Neural progenitor cell (in vitro differentiated cells): ENCODE measurements at regions not wholly inside any gene's neighbourhood (a gene's known extent, or its start where the extent isn't known, plus 50 kb on each side); places are given as distances from the start of the nearest gene placed in this dataset.
"Not testable (repeated sequence)": the region's sequence is repeated elsewhere in the genome, so short reads cannot be mapped to it uniquely, and the experiment has no call there.

Source experiments
- DNase-seq: peaks from one replicate; pipeline ENCODE4 v3.0.0-alpha.2; 2016; ENCODE audit warnings: low spot score
- H2AFZ ChIP-seq: fragments of 200-600 bp; sonication (generic); replicated peaks from 2 replicates; pipeline ENCODE4 v1.6.1; 2016; ENCODE audit warnings: antibody characterized with exemption
- H3F3A ChIP-seq: fragments of 200-600 bp; sonication (generic); 2 replicates; pipeline ENCODE4 v1.6.1; 2016; ENCODE audit warnings: antibody characterized with exemption, low read depth
- H3K27ac ChIP-seq: fragments of 200-600 bp; sonication (generic); 2 replicates; pipeline ENCODE4 v1.5.1; 2016; ENCODE audit warnings: mild to moderate bottlenecking
- H3K27me3 ChIP-seq: fragments of 200-600 bp; sonication (generic); 2 replicates; pipeline ENCODE4 v1.6.1; 2016; ENCODE audit warnings: mild to moderate bottlenecking, moderate library complexity
- H3K36me3 ChIP-seq: fragments of 200-600 bp; sonication (generic); 2 replicates; pipeline ENCODE4 v1.5.1; 2016
- H3K4me1 ChIP-seq: fragments of 200-600 bp; sonication (generic); 2 replicates; pipeline ENCODE4 v1.6.1; 2016; ENCODE audit warnings: mixed run types
- H3K4me2 ChIP-seq: fragments of 200-600 bp; sonication (generic); 2 replicates; pipeline ENCODE4 v1.6.1; 2016
- H3K4me3 ChIP-seq: fragments of 200-600 bp; sonication (generic); 2 replicates; pipeline ENCODE4 v1.5.1; 2016
- H3K79me2 ChIP-seq: fragments of 200-600 bp; sonication (generic); 2 replicates; pipeline ENCODE4 v1.6.1; 2016; ENCODE audit warnings: low read depth
- H3K9ac ChIP-seq: fragments of 200-600 bp; sonication (generic); 2 replicates; pipeline ENCODE4 v1.6.1; 2016
- H3K9me3 ChIP-seq: fragments of 200-600 bp; sonication (generic); 2 replicates; pipeline ENCODE4 v1.5.1; 2016; ENCODE audit warnings: low read depth
- H4K20me1 ChIP-seq: fragments of 200-600 bp; sonication (generic); 2 replicates; pipeline ENCODE4 v1.6.1; 2016; ENCODE audit warnings: low read depth
- H3K27ac Mint-ChIP-seq: 3 replicates; pipeline ENCODE4 v1.8.0; 2021; ENCODE audit warnings: mixed read lengths
- H3K27me3 Mint-ChIP-seq: 2 replicates; pipeline ENCODE4 v1.8.0; 2022; ENCODE audit warnings: low read depth, mild to moderate bottlenecking, inconsistent platforms, moderate library complexity, mixed read lengths; ENCODE audit not compliant: insufficient read depth
- H3K36me3 Mint-ChIP-seq: 3 replicates; pipeline ENCODE4 v1.8.0; 2021; ENCODE audit warnings: mixed read lengths
- H3K4me1 Mint-ChIP-seq: 3 replicates; pipeline ENCODE4 v1.8.0; 2021; ENCODE audit warnings: mixed read lengths
- H3K4me3 Mint-ChIP-seq: 3 replicates; pipeline ENCODE4 v1.8.0; 2021; ENCODE audit warnings: mild to moderate bottlenecking, moderate library complexity, mixed read lengths
- H3K9me3 Mint-ChIP-seq: 3 replicates; pipeline ENCODE4 v1.8.0; 2020; ENCODE audit warnings: mixed read lengths
- EZH2 ChIP-seq: fragments of 200-600 bp; sonication (generic); IDR thresholded peaks from 2 replicates; pipeline ENCODE4 v1.6.1; 2017; ENCODE audit warnings: antibody characterized with exemption, mild to moderate bottlenecking, moderate library complexity
- EZH2phosphoT487 ChIP-seq: fragments of 200-600 bp; sonication (generic); IDR thresholded peaks from 2 replicates; pipeline ENCODE4 v1.6.1; 2017; ENCODE audit warnings: antibody characterized with exemption
- TF ChIP-seq, protein P1 (sequence below): fragments of 200-600 bp; sonication (generic); IDR thresholded peaks from 2 replicates; pipeline ENCODE4 v1.5.1; 2017; ENCODE audit warnings: antibody characterized with exemption, mild to moderate bottlenecking

DNA sequence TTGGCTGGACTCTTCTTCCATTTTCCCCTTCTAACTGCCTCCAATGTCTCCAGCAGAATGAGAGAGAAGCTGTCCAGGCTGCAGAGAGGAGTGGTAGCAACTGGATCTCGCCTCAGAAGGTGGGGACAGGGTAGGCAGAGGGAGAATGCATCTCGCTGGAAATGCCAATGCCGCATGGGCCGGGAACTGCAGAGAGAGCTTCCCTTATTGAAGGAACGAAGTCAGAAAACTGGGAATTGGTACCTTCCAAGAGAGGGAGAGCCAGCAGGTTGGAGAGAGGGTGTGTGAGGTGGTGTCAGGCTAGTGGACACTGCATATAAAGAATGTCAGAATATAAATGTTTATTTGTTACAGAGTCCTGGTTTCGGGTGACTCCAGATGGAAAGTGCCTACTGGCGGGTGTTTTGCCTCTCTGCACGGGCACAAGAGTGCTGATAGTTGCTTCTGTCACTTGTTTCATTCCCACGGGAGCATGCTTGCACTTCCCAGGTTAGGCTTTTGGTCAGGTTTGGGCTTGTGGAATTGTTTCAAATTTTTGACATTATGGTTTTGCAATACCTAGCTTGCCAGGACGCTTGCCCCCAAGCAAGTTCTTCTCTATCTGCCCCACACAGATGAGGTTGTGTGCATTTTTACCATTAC, 156.8 kb upstream of the STS start:
- Mint-ChIP-seq H3K4me1 (no peaks in the 10 kb centered on the region), H3K4me3 (no peak overlapping the region), H3K36me3 (peaks cover 5% of the 10 kb centered on the region), H3K9me3 (peaks cover 9% of the 10 kb centered on the region), H3K27ac (no peak overlapping the region), H3K27me3 (no peaks in the 10 kb centered on the region)
- Histone ChIP-seq H3K36me3 (no peaks in the 10 kb centered on the region), H3K4me2 (no peak overlapping the region), H3K79me2 (no peaks in the 10 kb centered on the region), H3K27me3 (no peaks in the 10 kb centered on the region), H3K9me3 (no peaks in the 10 kb centered on the region), H3K4me3 (no peak overlapping the region), H3F3A (no peaks in the 10 kb centered on the region), H2AFZ (no peak overlapping the region), H3K4me1 (no peaks in the 10 kb centered on the region), H3K9ac (no peak overlapping the region), H4K20me1 (no peaks in the 10 kb centered on the region), H3K27ac (no peak overlapping the region)
- no peak for TF ChIP-seq EZH2phosphoT487
- TF ChIP-seq, protein P1, sequence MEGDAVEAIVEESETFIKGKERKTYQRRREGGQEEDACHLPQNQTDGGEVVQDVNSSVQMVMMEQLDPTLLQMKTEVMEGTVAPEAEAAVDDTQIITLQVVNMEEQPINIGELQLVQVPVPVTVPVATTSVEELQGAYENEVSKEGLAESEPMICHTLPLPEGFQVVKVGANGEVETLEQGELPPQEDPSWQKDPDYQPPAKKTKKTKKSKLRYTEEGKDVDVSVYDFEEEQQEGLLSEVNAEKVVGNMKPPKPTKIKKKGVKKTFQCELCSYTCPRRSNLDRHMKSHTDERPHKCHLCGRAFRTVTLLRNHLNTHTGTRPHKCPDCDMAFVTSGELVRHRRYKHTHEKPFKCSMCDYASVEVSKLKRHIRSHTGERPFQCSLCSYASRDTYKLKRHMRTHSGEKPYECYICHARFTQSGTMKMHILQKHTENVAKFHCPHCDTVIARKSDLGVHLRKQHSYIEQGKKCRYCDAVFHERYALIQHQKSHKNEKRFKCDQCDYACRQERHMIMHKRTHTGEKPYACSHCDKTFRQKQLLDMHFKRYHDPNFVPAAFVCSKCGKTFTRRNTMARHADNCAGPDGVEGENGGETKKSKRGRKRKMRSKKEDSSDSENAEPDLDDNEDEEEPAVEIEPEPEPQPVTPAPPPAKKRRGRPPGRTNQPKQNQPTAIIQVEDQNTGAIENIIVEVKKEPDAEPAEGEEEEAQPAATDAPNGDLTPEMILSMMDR = no peak
- no peak for TF ChIP-seq EZH2
- DNase-seq = no peak

DNA sequence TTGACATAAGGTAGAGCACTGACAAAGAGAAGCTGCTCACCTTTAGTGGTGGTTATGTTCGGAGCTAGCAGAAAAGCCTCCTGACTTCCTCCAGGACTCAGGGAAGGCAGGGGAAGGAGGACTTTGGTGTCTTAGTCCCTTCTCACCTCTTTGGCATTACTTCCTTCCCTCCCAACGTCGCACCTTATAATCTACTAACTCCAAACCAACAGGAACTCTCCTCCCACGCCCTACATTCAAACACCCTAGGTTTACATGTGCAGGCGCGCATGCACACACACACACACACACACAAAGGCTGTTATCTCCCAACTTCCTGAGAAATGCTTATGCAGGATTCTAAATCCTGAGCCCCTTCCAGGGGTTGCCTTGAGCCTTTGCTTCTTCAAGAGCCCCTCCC, 157.7 kb upstream of the STS start:
- no peaks in the 10 kb centered on the region for H3K9me3 ChIP-seq
- H3K9me3 Mint-ChIP-seq = peaks cover 6% of the 10 kb centered on the region
- no peaks in the 10 kb centered on the region for H3K27me3 ChIP-seq
- no peaks in the 10 kb centered on the region for H3F3A ChIP-seq
- TF ChIP-seq, protein P1 = no peak
- TF ChIP-seq EZH2phosphoT487 (no peak), EZH2 (no peak)
- no peak overlapping the region for H3K4me3 Mint-ChIP-seq
- no peaks in the 10 kb centered on the region for H3K4me1 Mint-ChIP-seq
- H3K27ac Mint-ChIP-seq = no peak overlapping the region
- H2AFZ ChIP-seq = no peak overlapping the region
- no peak overlapping the region for H3K4me3 ChIP-seq
- H3K79me2 ChIP-seq = no peaks in the 10 kb centered on the region
- H3K4me2 ChIP-seq = no peak overlapping the region
- no peak overlapping the region for H3K9ac ChIP-seq
- H3K36me3 ChIP-seq = no peaks in the 10 kb centered on the region
- no peaks in the 10 kb centered on the region for H4K20me1 ChIP-seq
- no peaks in the 10 kb centered on the region for H3K27me3 Mint-ChIP-seq
- peaks cover 5% of the 10 kb centered on the region for H3K36me3 Mint-ChIP-seq
- H3K4me1 ChIP-seq = no peaks in the 10 kb centered on the region
- H3K27ac ChIP-seq = no peak overlapping the region
- DNase-seq = no peak

DNA sequence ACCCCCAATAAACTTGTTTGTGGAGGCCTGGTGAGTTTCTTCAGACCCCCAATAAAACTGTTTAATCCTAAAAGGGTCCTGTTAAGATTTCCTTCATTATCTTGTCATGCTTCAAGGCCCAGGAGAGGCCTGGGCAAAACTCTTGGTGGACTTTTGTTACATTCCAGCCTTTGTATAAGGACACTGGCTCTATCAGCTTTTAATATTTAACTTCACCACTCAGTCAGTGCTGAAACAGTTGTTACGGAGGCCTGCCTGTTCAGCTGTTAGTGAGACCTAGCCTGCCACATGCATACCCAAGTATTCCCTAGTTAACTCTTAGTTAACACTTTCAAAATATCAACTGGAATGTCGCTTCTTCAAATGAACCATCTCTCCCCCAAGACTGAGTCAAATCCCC, 158.8 kb upstream of the STS start:
- not testable (repeated sequence) for H3K36me3 Mint-ChIP-seq, H3K27ac ChIP-seq, H3K27me3 Mint-ChIP-seq, H4K20me1 ChIP-seq, H3F3A ChIP-seq, H3K4me3 ChIP-seq, H3K36me3 ChIP-seq, H3K9me3 Mint-ChIP-seq, H2AFZ ChIP-seq, H3K79me2 ChIP-seq, H3K4me1 Mint-ChIP-seq, H3K4me3 Mint-ChIP-seq, H3K27me3 ChIP-seq, H3K9me3 ChIP-seq, H3K9ac ChIP-seq, H3K4me1 ChIP-seq, H3K4me2 ChIP-seq, DNase-seq, H3K27ac Mint-ChIP-seq

DNA sequence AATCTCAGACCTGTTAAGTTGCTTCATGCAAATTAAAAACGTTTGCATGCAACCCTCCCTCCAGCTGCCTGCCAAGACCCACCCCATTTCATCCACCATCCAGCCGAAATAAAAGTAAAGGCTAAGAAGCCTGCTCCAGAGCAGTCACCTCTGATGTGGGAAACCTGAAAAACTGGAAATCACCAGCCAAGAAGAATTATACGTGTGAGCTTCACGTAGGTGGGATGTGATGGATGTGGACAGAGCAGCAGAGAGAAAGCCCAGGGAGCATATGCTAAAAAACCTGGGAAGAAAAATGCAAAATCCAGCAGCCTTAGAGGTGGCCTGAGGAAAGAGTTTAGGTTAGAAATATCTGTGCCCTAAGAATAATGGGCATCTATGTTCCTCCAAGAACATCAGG, 160.6 kb upstream of the STS start:
- Histone ChIP-seq H3K9ac (no peak overlapping the region), H3K36me3 (no peaks in the 10 kb centered on the region), H4K20me1 (no peaks in the 10 kb centered on the region), H3K27ac (no peak overlapping the region), H3K4me3 (no peak overlapping the region), H3K4me1 (no peaks in the 10 kb centered on the region), H3K27me3 (no peaks in the 10 kb centered on the region), H3K9me3 (no peaks in the 10 kb centered on the region), H3F3A (no peaks in the 10 kb centered on the region), H3K79me2 (no peaks in the 10 kb centered on the region), H2AFZ (no peak overlapping the region), H3K4me2 (no peak overlapping the region)
- DNase-seq = no peak
- no peak overlapping the region for H3K4me3 Mint-ChIP-seq
- no peak for TF ChIP-seq EZH2
- no peak for TF ChIP-seq EZH2phosphoT487
- TF ChIP-seq, protein P1 = no peak
- no peaks in the 10 kb centered on the region for H3K27me3 Mint-ChIP-seq
- H3K36me3 Mint-ChIP-seq = no peaks in the 10 kb centered on the region
- H3K4me1 Mint-ChIP-seq = no peaks in the 10 kb centered on the region
- H3K27ac Mint-ChIP-seq = no peak overlapping the region
- H3K9me3 Mint-ChIP-seq = no peaks in the 10 kb centered on the region
